ENCODE measurements at regions not wholly inside any gene's neighbourhood (a gene's known extent, or its start where the extent isn't known, plus 50 kb on each side); places are given as distances from the start of the nearest gene placed in this dataset.

DNA sequence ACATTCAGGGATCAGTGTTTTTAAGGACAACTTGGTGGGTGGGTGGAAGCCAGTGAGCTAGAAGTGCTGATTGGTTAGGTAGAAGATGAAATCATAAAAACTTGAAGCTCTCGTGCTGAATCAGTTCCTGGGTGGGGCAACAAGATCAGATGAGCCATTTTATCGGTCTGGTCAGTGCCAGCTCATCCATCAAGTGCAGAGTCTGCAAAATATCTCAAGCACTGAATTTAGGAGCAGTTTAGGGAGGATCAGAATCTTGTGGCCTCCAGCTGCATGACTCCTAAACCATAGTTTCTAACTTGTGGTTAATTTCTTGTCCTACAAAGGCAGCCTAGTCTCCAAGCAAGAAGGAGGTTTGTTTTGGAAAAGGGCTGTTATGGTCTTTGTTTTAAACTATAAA, 166.4 kb downstream of the FAM170A start:
- no peak overlapping the region for H3K27ac ChIP-seq (ENCODE audit: low read length)
- no peaks in the 10 kb centered on the region for H3K27me3 ChIP-seq (ENCODE audit: insufficient read depth, low read length)
- H3K9ac ChIP-seq (ENCODE audit: low read depth, low read length), result no peak overlapping the region
- no peaks in the 10 kb centered on the region for H3K9me3 ChIP-seq (ENCODE audit: insufficient read depth, low read depth, low read length)
- no peak overlapping the region for H3K4me3 ChIP-seq (ENCODE audit: low read length)
- H3K36me3 ChIP-seq (ENCODE audit: insufficient read depth, low read depth, low read length), result no peaks in the 10 kb centered on the region
- no peaks in the 10 kb centered on the region for H3K4me1 ChIP-seq (ENCODE audit: insufficient read depth, low read length)

DNA sequence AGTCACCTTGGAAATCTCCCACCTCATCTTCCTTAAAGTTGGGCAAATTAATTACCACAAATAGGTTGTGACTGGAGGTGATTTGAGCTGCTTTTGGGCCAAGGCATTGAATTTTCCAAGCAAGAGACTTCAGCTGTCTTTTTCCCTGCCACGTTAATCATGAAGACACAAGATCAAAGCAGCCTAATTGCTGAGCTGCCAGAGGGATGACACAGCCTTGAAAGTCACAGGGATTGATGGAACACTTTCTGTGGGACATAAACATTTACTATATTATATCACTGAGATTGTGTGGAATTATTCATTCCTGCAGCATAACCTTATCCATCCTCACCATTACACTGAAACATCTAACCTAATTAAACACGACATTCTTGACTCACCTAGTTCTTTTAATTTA, 172.2 kb downstream of the FAM170A start:
- Histone ChIP-seq H3K9me3 (ENCODE audit: insufficient read depth, low read depth, low read length) (no peaks in the 10 kb centered on the region), H3K4me3 (ENCODE audit: low read length) (no peak overlapping the region), H3K27ac (ENCODE audit: low read length) (no peak overlapping the region), H3K4me1 (ENCODE audit: insufficient read depth, low read length) (no peaks in the 10 kb centered on the region), H3K27me3 (ENCODE audit: insufficient read depth, low read length) (no peaks in the 10 kb centered on the region), H3K9ac (ENCODE audit: low read depth, low read length) (no peak overlapping the region), H3K36me3 (ENCODE audit: insufficient read depth, low read depth, low read length) (no peaks in the 10 kb centered on the region)

DNA sequence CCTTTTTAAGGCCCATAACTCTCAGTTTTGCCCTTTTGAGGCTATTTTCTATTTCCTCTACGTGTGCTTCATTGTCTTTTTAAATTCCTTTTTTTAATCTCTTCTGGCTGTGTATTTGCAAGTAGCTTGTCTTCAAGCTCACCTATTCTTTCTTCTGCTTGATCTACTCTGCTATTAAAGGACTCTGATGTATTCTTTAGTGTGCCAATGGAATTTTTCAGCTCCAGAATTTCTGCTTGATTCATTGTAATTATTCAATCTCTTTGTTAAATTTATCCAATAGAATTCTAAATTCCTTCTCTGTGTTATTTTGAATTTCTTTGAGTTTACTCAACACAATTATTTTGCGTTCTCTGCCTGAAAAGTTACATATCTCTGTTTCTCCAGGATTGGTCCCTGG, 178.7 kb downstream of the FAM170A start:
- no peak overlapping the region for H3K27ac ChIP-seq (ENCODE audit: low read length)
- H3K36me3 ChIP-seq (ENCODE audit: insufficient read depth, low read depth, low read length), result no peaks in the 10 kb centered on the region
- H3K4me1 ChIP-seq (ENCODE audit: insufficient read depth, low read length), result peaks cover 10% of the 10 kb centered on the region; the same call in 1 of the 2 replicates
- H3K4me3 ChIP-seq (ENCODE audit: low read length), result no peak overlapping the region
- no peaks in the 10 kb centered on the region for H3K9me3 ChIP-seq (ENCODE audit: insufficient read depth, low read depth, low read length)
- no peak overlapping the region for H3K9ac ChIP-seq (ENCODE audit: low read depth, low read length)
- H3K27me3 ChIP-seq (ENCODE audit: insufficient read depth, low read length), result no peaks in the 10 kb centered on the region

DNA sequence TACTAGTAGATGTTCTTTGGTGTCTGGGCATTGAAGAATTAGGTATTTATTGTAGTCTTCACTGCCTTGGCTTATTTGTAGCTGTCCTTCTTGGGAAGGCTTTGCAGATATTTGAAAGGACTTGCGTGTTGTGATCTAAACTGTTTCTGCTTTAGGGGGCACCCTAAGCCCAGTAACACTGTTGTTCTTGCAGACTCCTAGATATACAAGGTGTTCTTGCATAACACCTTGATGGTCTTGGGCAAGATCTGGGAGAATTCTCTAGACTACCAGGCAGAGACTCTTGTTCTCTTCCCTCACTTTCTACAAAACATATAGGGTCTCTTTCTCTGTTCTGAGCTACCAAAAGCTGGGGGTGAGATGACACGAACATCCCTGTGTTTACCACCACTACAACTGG, 179.1 kb downstream of the FAM170A start:
- Histone ChIP-seq H3K4me1 (ENCODE audit: insufficient read depth, low read length) (peaks cover 10% of the 10 kb centered on the region; the same call in 1 of the 2 replicates), H3K9me3 (ENCODE audit: insufficient read depth, low read depth, low read length) (no peaks in the 10 kb centered on the region), H3K4me3 (ENCODE audit: low read length) (no peak overlapping the region), H3K36me3 (ENCODE audit: insufficient read depth, low read depth, low read length) (no peaks in the 10 kb centered on the region), H3K27me3 (ENCODE audit: insufficient read depth, low read length) (no peaks in the 10 kb centered on the region), H3K9ac (ENCODE audit: low read depth, low read length) (no peak overlapping the region), H3K27ac (ENCODE audit: low read length) (no peak overlapping the region)

DNA sequence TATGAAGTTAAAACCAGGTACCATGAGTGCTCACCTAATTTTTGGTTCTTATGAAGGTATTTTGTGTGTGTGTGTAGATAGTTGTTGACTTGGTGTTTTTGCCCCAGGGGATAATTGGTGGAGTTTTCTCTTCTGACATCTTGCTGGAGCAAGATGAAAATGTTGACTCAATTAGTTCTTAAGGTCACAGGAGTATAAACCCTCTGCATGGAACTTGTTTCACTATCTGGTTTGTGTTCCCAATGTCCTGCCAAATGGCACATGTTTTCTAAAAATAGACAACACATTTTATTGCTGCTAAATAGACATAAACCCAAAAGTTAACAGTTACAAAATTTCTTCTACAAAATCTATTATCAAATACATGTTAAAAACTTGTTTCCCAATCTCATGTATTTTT, 180.9 kb downstream of the FAM170A start:
- Histone ChIP-seq H3K27ac (ENCODE audit: low read length) (no peak overlapping the region), H3K36me3 (ENCODE audit: insufficient read depth, low read depth, low read length) (no peaks in the 10 kb centered on the region), H3K9ac (ENCODE audit: low read depth, low read length) (no peak overlapping the region), H3K4me1 (ENCODE audit: insufficient read depth, low read length) (peaks cover 10% of the 10 kb centered on the region; the same call in 1 of the 2 replicates), H3K27me3 (ENCODE audit: insufficient read depth, low read length) (no peaks in the 10 kb centered on the region), H3K9me3 (ENCODE audit: insufficient read depth, low read depth, low read length) (no peaks in the 10 kb centered on the region), H3K4me3 (ENCODE audit: low read length) (no peak overlapping the region)

DNA sequence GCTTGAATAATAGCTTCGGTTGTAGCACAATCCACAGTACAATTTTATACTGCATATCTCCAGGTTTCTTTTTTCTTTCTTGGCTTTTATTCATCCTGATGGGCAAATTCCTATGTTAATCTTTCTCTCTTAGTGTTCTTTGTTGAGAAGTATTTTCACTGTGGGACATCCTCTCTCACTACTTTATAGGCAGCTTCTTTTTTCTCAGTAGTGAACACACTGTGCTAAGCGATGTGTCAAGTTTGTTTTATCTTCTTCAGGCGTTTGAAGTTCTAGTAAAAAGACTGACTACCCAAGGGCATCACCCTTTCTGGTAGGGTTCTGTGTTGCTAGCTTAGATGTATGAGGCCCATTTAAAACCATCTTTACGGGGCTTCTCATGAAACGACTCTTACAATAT, 182.1 kb downstream of the FAM170A start:
- Histone ChIP-seq H3K9me3 (ENCODE audit: insufficient read depth, low read depth, low read length) (no peaks in the 10 kb centered on the region), H3K27me3 (ENCODE audit: insufficient read depth, low read length) (no peaks in the 10 kb centered on the region), H3K4me3 (ENCODE audit: low read length) (no peak overlapping the region), H3K4me1 (ENCODE audit: insufficient read depth, low read length) (peaks cover 10% of the 10 kb centered on the region; the same call in 1 of the 2 replicates), H3K36me3 (ENCODE audit: insufficient read depth, low read depth, low read length) (no peaks in the 10 kb centered on the region), H3K27ac (ENCODE audit: low read length) (no peak overlapping the region), H3K9ac (ENCODE audit: low read depth, low read length) (no peak overlapping the region)

DNA sequence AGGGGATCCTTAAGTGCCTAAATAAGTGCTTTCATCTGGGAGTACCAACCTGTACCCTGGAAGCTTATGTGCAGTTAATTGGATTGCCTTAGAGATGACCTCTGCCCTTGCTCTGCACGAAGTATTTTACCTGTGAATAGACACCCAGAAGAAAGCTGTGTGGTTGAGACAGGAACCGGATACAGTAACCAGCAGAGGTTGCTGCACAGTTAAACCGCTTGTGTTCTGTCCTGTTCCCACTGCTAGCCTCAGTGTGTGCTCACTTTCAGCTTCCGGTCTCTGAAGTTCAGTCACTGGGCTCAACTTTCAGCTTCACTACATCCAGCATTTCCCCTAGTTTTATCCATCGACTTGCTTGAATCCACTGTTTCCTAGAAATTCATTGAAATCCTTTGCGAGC, 185.3 kb downstream of the FAM170A start:
- Histone ChIP-seq H3K9me3 (ENCODE audit: insufficient read depth, low read depth, low read length) (no peaks in the 10 kb centered on the region), H3K27me3 (ENCODE audit: insufficient read depth, low read length) (no peaks in the 10 kb centered on the region), H3K36me3 (ENCODE audit: insufficient read depth, low read depth, low read length) (no peaks in the 10 kb centered on the region), H3K4me1 (ENCODE audit: insufficient read depth, low read length) (peaks cover 10% of the 10 kb centered on the region; the same call in 1 of the 2 replicates), H3K9ac (ENCODE audit: low read depth, low read length) (no peak overlapping the region), H3K4me3 (ENCODE audit: low read length) (no peak overlapping the region), H3K27ac (ENCODE audit: low read length) (no peak overlapping the region)

DNA sequence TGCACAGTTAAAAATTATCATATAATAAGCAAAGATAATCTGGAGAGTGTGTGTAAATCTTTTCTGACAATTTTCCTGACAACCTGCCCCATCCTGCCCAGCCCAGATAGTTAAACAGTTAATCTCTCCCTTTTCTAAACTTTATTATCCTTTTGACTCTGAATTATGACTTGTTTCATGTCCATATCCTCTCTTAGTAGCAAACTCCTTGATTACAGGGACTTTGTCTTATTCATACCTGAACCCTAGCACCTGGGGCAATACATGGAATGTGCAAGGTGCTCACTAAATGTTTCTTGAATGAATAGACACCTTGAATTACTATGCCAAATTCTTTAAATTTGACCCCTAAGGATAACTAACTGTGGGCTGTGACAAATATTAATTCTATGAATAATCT, 186.7 kb downstream of the FAM170A start:
- H3K4me3 ChIP-seq (ENCODE audit: low read length), result no peak overlapping the region
- no peak overlapping the region for H3K9ac ChIP-seq (ENCODE audit: low read depth, low read length)
- H3K27ac ChIP-seq (ENCODE audit: low read length), result no peak overlapping the region
- H3K27me3 ChIP-seq (ENCODE audit: insufficient read depth, low read length), result no peaks in the 10 kb centered on the region
- no peaks in the 10 kb centered on the region for H3K36me3 ChIP-seq (ENCODE audit: insufficient read depth, low read depth, low read length)
- H3K9me3 ChIP-seq (ENCODE audit: insufficient read depth, low read depth, low read length), result no peaks in the 10 kb centered on the region
- H3K4me1 ChIP-seq (ENCODE audit: insufficient read depth, low read length), result peaks cover 6% of the 10 kb centered on the region; the same call in 1 of the 2 replicates

DNA sequence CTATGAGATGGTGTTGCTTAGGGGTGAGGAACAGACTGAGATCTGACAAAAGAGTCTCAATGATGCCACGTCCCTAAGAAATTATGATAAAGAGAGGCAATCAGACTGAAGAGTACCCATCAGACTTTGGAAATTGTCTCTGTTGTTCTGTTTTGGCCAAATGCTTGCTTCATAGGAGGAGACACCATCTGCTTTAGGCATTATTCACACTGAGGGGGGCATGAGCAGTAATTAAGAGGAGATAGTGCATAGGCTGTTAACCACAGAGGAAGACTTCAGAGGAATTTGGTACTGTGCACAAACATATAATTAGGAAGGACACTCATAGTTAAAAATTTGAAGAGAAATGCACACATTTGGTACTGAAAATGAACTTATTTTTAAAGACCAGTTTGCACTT, 190.7 kb downstream of the FAM170A start:
- Histone ChIP-seq H3K36me3 (ENCODE audit: insufficient read depth, low read depth, low read length) (no peaks in the 10 kb centered on the region), H3K4me1 (ENCODE audit: insufficient read depth, low read length) (no peaks in the 10 kb centered on the region), H3K27me3 (ENCODE audit: insufficient read depth, low read length) (no peaks in the 10 kb centered on the region), H3K27ac (ENCODE audit: low read length) (no peak overlapping the region), H3K9ac (ENCODE audit: low read depth, low read length) (no peak overlapping the region), H3K9me3 (ENCODE audit: insufficient read depth, low read depth, low read length) (no peaks in the 10 kb centered on the region), H3K4me3 (ENCODE audit: low read length) (no peak overlapping the region)

DNA sequence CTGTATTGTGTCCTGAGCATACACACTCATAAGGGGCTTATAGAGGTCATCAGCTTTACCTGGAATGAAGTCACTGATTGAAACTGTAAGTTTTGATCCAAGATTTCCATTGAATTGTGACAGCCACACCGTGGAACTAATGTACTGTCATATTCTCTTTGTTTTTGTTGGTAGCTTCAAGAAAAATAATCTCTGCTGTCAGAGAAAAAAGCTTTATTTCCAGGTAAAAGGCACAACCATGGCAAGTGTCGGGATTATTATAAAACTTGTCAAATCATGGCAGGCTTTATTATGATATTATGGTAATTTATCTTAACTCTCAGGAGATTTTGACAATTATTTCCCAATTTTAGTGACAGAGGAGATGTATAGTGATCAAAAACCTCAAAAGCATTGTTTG, 191.2 kb downstream of the FAM170A start:
- H3K9me3 ChIP-seq (ENCODE audit: insufficient read depth, low read depth, low read length), result no peaks in the 10 kb centered on the region
- no peaks in the 10 kb centered on the region for H3K36me3 ChIP-seq (ENCODE audit: insufficient read depth, low read depth, low read length)
- no peaks in the 10 kb centered on the region for H3K27me3 ChIP-seq (ENCODE audit: insufficient read depth, low read length)
- H3K4me1 ChIP-seq (ENCODE audit: insufficient read depth, low read length), result no peaks in the 10 kb centered on the region
- H3K27ac ChIP-seq (ENCODE audit: low read length), result no peak overlapping the region
- no peak overlapping the region for H3K9ac ChIP-seq (ENCODE audit: low read depth, low read length)
- H3K4me3 ChIP-seq (ENCODE audit: low read length), result no peak overlapping the region

DNA sequence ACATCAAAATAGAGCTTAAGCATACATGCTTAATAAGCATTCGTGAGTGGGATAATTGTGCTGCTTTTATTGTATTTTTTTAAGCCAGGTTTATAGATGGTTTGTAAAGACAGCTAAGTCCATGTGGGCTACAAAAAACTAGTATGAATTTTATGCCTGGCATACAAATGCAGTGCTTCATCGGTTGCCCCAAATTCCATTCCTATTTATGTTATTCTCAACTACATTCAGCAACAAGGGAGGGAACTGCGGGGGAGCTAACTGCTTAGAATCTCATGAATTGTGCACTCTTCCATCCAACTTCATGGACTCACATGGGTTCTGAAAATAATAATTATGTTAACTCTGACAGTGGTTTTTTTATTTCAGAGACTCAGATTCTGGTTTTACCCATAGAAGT, 199.2 kb downstream of the FAM170A start:
- H3K4me1 ChIP-seq (ENCODE audit: insufficient read depth, low read length), result no peaks in the 10 kb centered on the region
- no peak overlapping the region for H3K27ac ChIP-seq (ENCODE audit: low read length)
- no peak overlapping the region for H3K9ac ChIP-seq (ENCODE audit: low read depth, low read length)
- no peaks in the 10 kb centered on the region for H3K36me3 ChIP-seq (ENCODE audit: insufficient read depth, low read depth, low read length)
- no peaks in the 10 kb centered on the region for H3K9me3 ChIP-seq (ENCODE audit: insufficient read depth, low read depth, low read length)
- H3K27me3 ChIP-seq (ENCODE audit: insufficient read depth, low read length), result no peaks in the 10 kb centered on the region
- H3K4me3 ChIP-seq (ENCODE audit: low read length), result no peak overlapping the region

DNA sequence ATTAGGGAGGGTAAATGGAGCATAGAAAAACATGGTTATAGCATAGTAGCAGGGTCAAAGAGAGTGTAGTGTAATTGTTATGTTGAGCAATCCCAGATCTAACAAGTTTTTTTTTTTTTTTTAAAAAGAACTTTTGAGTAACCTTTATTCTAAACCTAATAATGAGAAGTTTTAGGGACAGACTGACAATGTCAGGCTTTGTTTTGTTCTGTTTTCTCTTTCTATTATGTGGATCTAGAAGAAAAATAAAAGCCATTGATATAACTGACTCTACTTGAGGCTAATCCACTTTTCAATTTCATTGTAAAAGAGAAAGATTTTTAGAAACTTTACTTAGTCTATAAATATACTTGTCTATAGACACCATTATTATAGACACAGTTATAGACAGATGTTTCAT, 200.0 kb downstream of the FAM170A start:
- no peak overlapping the region for H3K4me3 ChIP-seq (ENCODE audit: low read length)
- H3K27me3 ChIP-seq (ENCODE audit: insufficient read depth, low read length), result no peaks in the 10 kb centered on the region
- H3K9ac ChIP-seq (ENCODE audit: low read depth, low read length), result no peak overlapping the region
- no peaks in the 10 kb centered on the region for H3K4me1 ChIP-seq (ENCODE audit: insufficient read depth, low read length)
- H3K9me3 ChIP-seq (ENCODE audit: insufficient read depth, low read depth, low read length), result no peaks in the 10 kb centered on the region
- no peak overlapping the region for H3K27ac ChIP-seq (ENCODE audit: low read length)
- H3K36me3 ChIP-seq (ENCODE audit: insufficient read depth, low read depth, low read length), result no peaks in the 10 kb centered on the region

DNA sequence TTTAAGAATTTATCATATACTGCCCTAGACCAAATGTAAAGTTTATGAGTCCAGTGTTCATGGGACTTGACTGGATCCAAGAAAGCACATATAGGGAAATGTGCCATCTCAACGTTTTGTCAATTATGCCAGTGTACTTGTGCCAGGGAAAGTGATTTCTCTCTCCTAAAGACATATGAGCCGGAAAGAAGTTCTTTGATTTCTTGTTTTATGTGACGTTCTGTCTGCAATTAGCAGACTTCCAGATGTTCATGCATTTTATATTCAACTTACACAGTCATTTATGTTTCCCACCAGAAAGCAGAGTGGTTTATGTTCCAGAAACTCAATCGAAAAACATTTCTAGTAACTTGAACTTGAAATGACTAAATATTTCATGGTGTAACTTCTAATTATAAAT, 203.8 kb downstream of the FAM170A start:
- no peaks in the 10 kb centered on the region for H3K9me3 ChIP-seq (ENCODE audit: insufficient read depth, low read depth, low read length)
- H3K36me3 ChIP-seq (ENCODE audit: insufficient read depth, low read depth, low read length), result no peaks in the 10 kb centered on the region
- no peaks in the 10 kb centered on the region for H3K27me3 ChIP-seq (ENCODE audit: insufficient read depth, low read length)
- H3K27ac ChIP-seq (ENCODE audit: low read length), result no peak overlapping the region
- H3K4me3 ChIP-seq (ENCODE audit: low read length), result no peak overlapping the region
- H3K4me1 ChIP-seq (ENCODE audit: insufficient read depth, low read length), result no peaks in the 10 kb centered on the region
- H3K9ac ChIP-seq (ENCODE audit: low read depth, low read length), result no peak overlapping the region
